ENCODE measurements at regions not wholly inside any gene's neighbourhood (a gene's known extent, or its start where the extent isn't known, plus 50 kb on each side); places are given as distances from the start of the nearest gene placed in this dataset.

- TF ChIP-seq CTCF (IDR thresholded peaks at IDR 0.05; ENCODE audit: poor library complexity): no peak
- TF ChIP-seq EZH2 (IDR thresholded peaks at IDR 0.05; ENCODE audit: borderline replicate concordance): no peak
- TF ChIP-seq EZH2phosphoT487 (IDR thresholded peaks at IDR 0.05; ENCODE audit: low read depth, severe bottlenecking, unreplicated experiment): no peak
Measured at GRCh38 chr15:66644869-66645268, 57.2 kb upstream of the SMAD6 start.
